ENCODE measurements at regions not wholly inside any gene's neighbourhood (a gene's known extent, or its start where the extent isn't known, plus 50 kb on each side); places are given as distances from the start of the nearest gene placed in this dataset.
A peak's percentile ranks its signal among the peaks of the same experiment; 100 is the strongest.

GRCh38 chr2:7686016-7686385 is 768.8 kb downstream of the RNF144A start:
- no peak overlapping the region for H3K23ac ChIP-seq (ENCODE audit: low read length)
- no peak overlapping the region for H3K4me2 ChIP-seq (ENCODE audit: low read length)
- H4K8ac ChIP-seq (ENCODE audit: low read depth, low read length), result no peak overlapping the region
- no peaks in the 10 kb centered on the region for H3K9me3 ChIP-seq (ENCODE audit: insufficient read depth, low read depth, low read length)
- no CpG with 5 or more reads among the region's 3 CpGs for WGBS (ENCODE audit: extremely low coverage, insufficient coverage, insufficient read length)
- H2AFZ ChIP-seq (ENCODE audit: insufficient read depth, low read length, poor library complexity), result no peak overlapping the region
- no peak overlapping the region for H4K12ac ChIP-seq (ENCODE audit: low read depth, low read length)
- no peak overlapping the region for H3K14ac ChIP-seq (ENCODE audit: low read length)
- H3K27me3 ChIP-seq (ENCODE audit: insufficient read depth, low read length), result no peaks in the 10 kb centered on the region
- H3K79me1 ChIP-seq (ENCODE audit: low read length), result no peaks in the 10 kb centered on the region
- no peak overlapping the region for H3K9ac ChIP-seq (ENCODE audit: low read length)
- DNase-seq, result peak in 1 of 2 donors; percentile 50
- no peak overlapping the region for H3K27ac ChIP-seq (ENCODE audit: low read depth, low read length)
- no peak overlapping the region for H4K91ac ChIP-seq (ENCODE audit: low read depth, low read length)
- H3K4ac ChIP-seq (ENCODE audit: low read depth, low read length), result no peak overlapping the region
- H2BK12ac ChIP-seq (ENCODE audit: low read length), result no peak overlapping the region
- no peak overlapping the region for H2BK5ac ChIP-seq (ENCODE audit: low read depth, low read length, poor library complexity)
- no peak overlapping the region for H3K18ac ChIP-seq (ENCODE audit: low read length)
- no peaks in the 10 kb centered on the region for H3K36me3 ChIP-seq (ENCODE audit: control insufficient read depth in 1 of 2, insufficient read depth in 2 of 2, low read length in 2 of 2)
- H3K4me3 ChIP-seq (ENCODE audit: low read depth, low read length), result no peak overlapping the region
- H3K4me1 ChIP-seq (ENCODE audit: control insufficient read depth in 1 of 2, insufficient read depth in 2 of 2, low read length in 2 of 2), result no peaks in the 10 kb centered on the region
- H2BK120ac ChIP-seq (ENCODE audit: insufficient read depth, low read length, poor library complexity), result no peak overlapping the region
- H3K79me2 ChIP-seq (ENCODE audit: control insufficient read depth, insufficient read depth, low read length, poor library complexity), result no peaks in the 10 kb centered on the region
- no peak overlapping the region for H2AK5ac ChIP-seq (ENCODE audit: low read length)

DNA sequence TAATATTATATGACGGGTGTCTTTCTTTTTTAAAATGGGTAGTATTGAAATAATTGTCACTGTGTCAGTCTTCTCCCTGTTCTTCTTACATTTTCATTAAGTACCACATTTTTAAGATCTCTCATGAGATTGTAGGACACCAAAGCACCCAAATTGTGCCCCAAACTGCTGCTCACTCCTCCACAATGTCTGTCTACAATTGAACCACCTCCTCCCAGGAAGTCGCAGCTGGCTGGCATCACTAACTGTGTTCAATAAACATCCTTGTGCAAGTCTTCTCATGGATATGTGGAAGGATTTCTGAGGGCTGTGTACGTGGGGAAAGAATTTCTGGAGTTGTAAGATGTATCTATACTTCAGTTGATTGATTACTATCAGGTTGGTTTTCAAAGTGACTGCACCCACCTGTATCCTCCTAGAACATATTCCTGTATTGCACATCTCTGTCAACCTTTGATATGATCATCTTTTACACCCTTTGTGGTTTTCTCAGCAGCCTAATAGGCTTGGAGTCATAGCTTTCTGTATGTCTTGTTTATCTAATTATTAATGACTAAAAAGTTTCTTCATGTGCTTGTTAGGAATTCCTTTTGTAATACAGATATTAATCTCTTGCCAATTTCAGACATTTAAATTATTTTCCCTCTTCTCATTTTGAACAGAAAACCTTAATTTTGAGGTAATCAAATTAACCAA is 774.9 kb downstream of the RNF144A start:
- H2BK5ac ChIP-seq (ENCODE audit: low read depth, low read length, poor library complexity), result no peak overlapping the region
- no peaks in the 10 kb centered on the region for H3K4me1 ChIP-seq (ENCODE audit: control insufficient read depth in 1 of 2, insufficient read depth in 2 of 2, low read length in 2 of 2)
- H3K79me1 ChIP-seq (ENCODE audit: low read length), result no peaks in the 10 kb centered on the region
- no peak overlapping the region for H2AK5ac ChIP-seq (ENCODE audit: low read length)
- no peak overlapping the region for H2BK12ac ChIP-seq (ENCODE audit: low read length)
- H4K12ac ChIP-seq (ENCODE audit: low read depth, low read length), result no peak overlapping the region
- DNase-seq, result peak in 1 of 2 donors; percentile 23
- H4K8ac ChIP-seq (ENCODE audit: low read depth, low read length), result no peak overlapping the region
- no peaks in the 10 kb centered on the region for H3K27me3 ChIP-seq (ENCODE audit: insufficient read depth, low read length)
- H3K18ac ChIP-seq (ENCODE audit: low read length), result no peak overlapping the region
- H3K23ac ChIP-seq (ENCODE audit: low read length), result no peak overlapping the region
- H3K36me3 ChIP-seq (ENCODE audit: control insufficient read depth in 1 of 2, insufficient read depth in 2 of 2, low read length in 2 of 2), result no peaks in the 10 kb centered on the region
- no peak overlapping the region for H3K4me3 ChIP-seq (ENCODE audit: low read depth, low read length)
- no peak overlapping the region for H3K27ac ChIP-seq (ENCODE audit: low read depth, low read length)
- no peak overlapping the region for H3K4ac ChIP-seq (ENCODE audit: low read depth, low read length)
- H4K91ac ChIP-seq (ENCODE audit: low read depth, low read length), result no peak overlapping the region
- no peak overlapping the region for H2AFZ ChIP-seq (ENCODE audit: insufficient read depth, low read length, poor library complexity)
- WGBS (ENCODE audit: extremely low coverage, insufficient coverage, insufficient read length), result 100% methylated on average over 1 of the region's 3 CpGs
- no peaks in the 10 kb centered on the region for H3K9me3 ChIP-seq (ENCODE audit: insufficient read depth, low read depth, low read length)
- no peak overlapping the region for H3K14ac ChIP-seq (ENCODE audit: low read length)
- no peak overlapping the region for H3K4me2 ChIP-seq (ENCODE audit: low read length)
- H2BK120ac ChIP-seq (ENCODE audit: insufficient read depth, low read length, poor library complexity), result no peak overlapping the region
- H3K9ac ChIP-seq (ENCODE audit: low read length), result no peak overlapping the region
- H3K79me2 ChIP-seq (ENCODE audit: control insufficient read depth, insufficient read depth, low read length, poor library complexity), result no peaks in the 10 kb centered on the region

DNA sequence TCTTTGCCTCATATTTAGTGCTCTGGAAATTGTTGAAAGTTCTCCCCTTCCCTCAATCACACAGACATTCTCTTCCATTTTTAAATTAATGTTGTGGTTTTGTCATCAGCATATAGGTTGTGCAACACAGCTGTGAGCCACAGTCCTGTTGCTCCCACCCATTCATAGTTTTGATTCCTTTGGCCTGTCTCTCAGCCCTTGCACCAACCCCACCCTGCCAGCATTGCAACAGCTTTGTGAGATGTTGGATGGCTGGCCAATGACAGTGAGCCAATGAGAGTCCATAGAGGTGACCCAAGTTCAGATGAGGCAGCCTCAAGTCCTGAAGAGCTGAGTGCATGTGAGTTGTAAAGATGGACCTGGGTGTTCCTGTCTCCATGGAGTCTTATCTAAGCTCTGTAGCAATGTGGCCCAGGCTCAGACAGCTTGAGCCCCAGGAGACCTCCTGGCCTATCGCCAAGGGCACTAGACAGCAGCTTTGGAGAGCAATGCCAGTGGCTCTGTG is 775.5 kb downstream of the RNF144A start:
- Histone ChIP-seq H4K91ac (ENCODE audit: low read depth, low read length) (no peak overlapping the region), H3K79me2 (ENCODE audit: control insufficient read depth, insufficient read depth, low read length, poor library complexity) (no peaks in the 10 kb centered on the region), H2BK12ac (ENCODE audit: low read length) (no peak overlapping the region)

DNA sequence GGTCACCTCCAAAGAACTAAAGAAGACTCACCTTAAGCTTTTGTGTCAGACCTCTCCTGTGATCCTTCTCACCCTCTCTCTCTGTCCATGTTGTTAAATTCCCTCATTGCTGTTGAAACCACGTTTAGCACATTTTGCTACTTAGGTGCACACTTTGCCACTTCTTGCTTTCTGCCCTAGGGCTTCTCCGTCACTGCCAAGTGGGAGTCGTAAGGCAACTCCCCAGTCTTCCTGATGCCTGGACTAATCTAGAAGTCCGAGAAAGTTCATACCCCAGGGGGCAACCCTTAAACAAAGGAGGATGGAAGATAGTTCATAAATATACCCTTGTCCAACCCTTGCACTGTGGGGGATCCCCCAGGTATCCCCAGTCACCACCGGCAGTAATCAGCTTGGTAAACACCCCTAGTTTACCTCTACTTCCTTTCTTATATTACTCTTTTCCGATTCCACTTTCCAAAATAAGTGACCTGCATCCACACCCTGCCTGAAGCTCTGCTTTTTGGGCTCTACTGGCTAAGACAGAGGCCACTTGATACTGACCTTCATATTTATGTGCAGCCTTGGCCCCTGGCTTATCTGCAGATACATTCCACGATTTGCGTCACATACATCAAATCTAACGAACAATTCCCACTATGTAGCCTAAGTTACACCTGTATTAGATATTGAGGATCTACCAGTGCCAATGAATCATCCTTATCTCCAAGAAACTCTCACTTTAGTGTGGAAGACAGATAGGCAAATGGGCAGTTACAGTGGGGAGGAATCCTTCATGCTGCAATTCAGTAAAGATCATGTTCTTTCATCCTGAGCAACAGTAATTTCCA is 776.2 kb downstream of the RNF144A start:
- H2BK5ac ChIP-seq (ENCODE audit: low read depth, low read length, poor library complexity), result no peak overlapping the region
- no peak overlapping the region for H3K9ac ChIP-seq (ENCODE audit: low read length)
- no peaks in the 10 kb centered on the region for H3K79me1 ChIP-seq (ENCODE audit: low read length)
- no peaks in the 10 kb centered on the region for H3K27me3 ChIP-seq (ENCODE audit: insufficient read depth, low read length)
- H2BK120ac ChIP-seq (ENCODE audit: insufficient read depth, low read length, poor library complexity), result no peak overlapping the region
- peak; percentile 22 to 49 for DNase-seq
- H3K4me2 ChIP-seq (ENCODE audit: low read length), result no peak overlapping the region
- H2AFZ ChIP-seq (ENCODE audit: insufficient read depth, low read length, poor library complexity), result no peak overlapping the region
- no peak overlapping the region for H3K23ac ChIP-seq (ENCODE audit: low read length)
- no CpG with 5 or more reads among the region's 9 CpGs for WGBS (ENCODE audit: extremely low coverage, insufficient coverage, insufficient read length)
- no peak overlapping the region for H3K18ac ChIP-seq (ENCODE audit: low read length)
- H2AK5ac ChIP-seq (ENCODE audit: low read length), result no peak overlapping the region
- H3K4me1 ChIP-seq (ENCODE audit: control insufficient read depth in 1 of 2, insufficient read depth in 2 of 2, low read length in 2 of 2), result no peaks in the 10 kb centered on the region
- H3K4me3 ChIP-seq (ENCODE audit: low read depth, low read length), result no peak overlapping the region
- no peak overlapping the region for H4K12ac ChIP-seq (ENCODE audit: low read depth, low read length)
- no peak overlapping the region for H4K8ac ChIP-seq (ENCODE audit: low read depth, low read length)
- H3K9me3 ChIP-seq (ENCODE audit: insufficient read depth, low read depth, low read length), result no peaks in the 10 kb centered on the region
- H3K36me3 ChIP-seq (ENCODE audit: control insufficient read depth in 1 of 2, insufficient read depth in 2 of 2, low read length in 2 of 2), result no peaks in the 10 kb centered on the region
- H3K27ac ChIP-seq (ENCODE audit: low read depth, low read length), result no peak overlapping the region
- no peak overlapping the region for H3K14ac ChIP-seq (ENCODE audit: low read length)
- H3K4ac ChIP-seq (ENCODE audit: low read depth, low read length), result no peak overlapping the region
- no peak overlapping the region for H4K91ac ChIP-seq (ENCODE audit: low read depth, low read length)
- no peaks in the 10 kb centered on the region for H3K79me2 ChIP-seq (ENCODE audit: control insufficient read depth, insufficient read depth, low read length, poor library complexity)
- H2BK12ac ChIP-seq (ENCODE audit: low read length), result no peak overlapping the region

More for the DNA sequence above, 775.5 kb downstream of the RNF144A start:
- H2BK120ac ChIP-seq (ENCODE audit: insufficient read depth, low read length, poor library complexity), result no peak overlapping the region
- H3K36me3 ChIP-seq (ENCODE audit: control insufficient read depth in 1 of 2, insufficient read depth in 2 of 2, low read length in 2 of 2), result no peaks in the 10 kb centered on the region
- H3K27ac ChIP-seq (ENCODE audit: low read depth, low read length), result no peak overlapping the region
- no peak overlapping the region for H3K4me3 ChIP-seq (ENCODE audit: low read depth, low read length)
- peak; percentile 46 to 56 for DNase-seq
- H2BK5ac ChIP-seq (ENCODE audit: low read depth, low read length, poor library complexity), result no peak overlapping the region
- no peak overlapping the region for H3K23ac ChIP-seq (ENCODE audit: low read length)
- H3K9ac ChIP-seq (ENCODE audit: low read length), result no peak overlapping the region
- no peaks in the 10 kb centered on the region for H3K79me1 ChIP-seq (ENCODE audit: low read length)
- H2AK5ac ChIP-seq (ENCODE audit: low read length), result no peak overlapping the region
- H3K14ac ChIP-seq (ENCODE audit: low read length), result no peak overlapping the region
- H4K12ac ChIP-seq (ENCODE audit: low read depth, low read length), result no peak overlapping the region
- no peak overlapping the region for H4K8ac ChIP-seq (ENCODE audit: low read depth, low read length)
- H3K9me3 ChIP-seq (ENCODE audit: insufficient read depth, low read depth, low read length), result no peaks in the 10 kb centered on the region
- no peak overlapping the region for H3K18ac ChIP-seq (ENCODE audit: low read length)
- no peak overlapping the region for H2AFZ ChIP-seq (ENCODE audit: insufficient read depth, low read length, poor library complexity)
- no peak overlapping the region for H3K4ac ChIP-seq (ENCODE audit: low read depth, low read length)
- WGBS (ENCODE audit: extremely low coverage, insufficient coverage, insufficient read length), result no CpG with 5 or more reads among the region's 1 CpG
- H3K27me3 ChIP-seq (ENCODE audit: insufficient read depth, low read length), result no peaks in the 10 kb centered on the region
- no peaks in the 10 kb centered on the region for H3K4me1 ChIP-seq (ENCODE audit: control insufficient read depth in 1 of 2, insufficient read depth in 2 of 2, low read length in 2 of 2)
- H3K4me2 ChIP-seq (ENCODE audit: low read length), result no peak overlapping the region

Data from trophoblast cell (in vitro differentiated cells and primary cell).